GM12864 (cell line): ENCODE measurements at regions not wholly inside any gene's neighbourhood (a gene's known extent, or its start where the extent isn't known, plus 50 kb on each side); places are given as distances from the start of the nearest gene placed in this dataset.

ENCODE experiments used
- DNase-seq: peaks from one replicate; pipeline ENCODE4 v3.0.0-alpha.2; 2011; ENCODE audit warnings: low read depth
- H3K4me3 ChIP-seq: 2 replicates; pipeline ENCODE4 v1.5.1; 2011; ENCODE audit warnings: mild to moderate bottlenecking, low read depth, low read length, control low read depth
- CTCF ChIP-seq: IDR thresholded peaks from 2 replicates; pipeline ENCODE4 v1.5.1; 2011; ENCODE audit warnings: low read depth, mild to moderate bottlenecking, moderate library complexity, low read length, control low read depth, inconsistent platforms; ENCODE audit errors: missing control alignments

DNA sequence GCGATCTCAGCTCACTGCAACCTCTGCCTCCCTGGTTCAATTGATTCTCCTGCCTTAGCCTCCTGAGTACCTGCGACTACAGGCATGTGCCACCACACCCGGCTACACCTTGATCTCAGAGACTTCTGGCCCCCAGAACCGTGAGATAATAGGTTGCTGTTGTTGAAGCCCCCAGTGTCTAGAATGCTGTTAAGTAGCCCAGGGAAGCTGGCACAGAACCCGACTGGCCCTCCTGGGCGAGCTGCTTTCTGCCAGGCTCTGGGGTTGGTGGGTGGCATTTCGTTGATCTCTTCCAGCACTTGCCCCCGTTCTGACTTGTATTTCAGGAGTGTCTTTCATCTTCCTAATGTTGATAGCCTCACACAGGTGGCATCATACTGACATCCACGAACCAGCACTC lies 807.1 kb downstream of the CDH9 start:
- TF ChIP-seq CTCF = no peak
- no peak for DNase-seq
- no peak overlapping the region for H3K4me3 ChIP-seq

DNA sequence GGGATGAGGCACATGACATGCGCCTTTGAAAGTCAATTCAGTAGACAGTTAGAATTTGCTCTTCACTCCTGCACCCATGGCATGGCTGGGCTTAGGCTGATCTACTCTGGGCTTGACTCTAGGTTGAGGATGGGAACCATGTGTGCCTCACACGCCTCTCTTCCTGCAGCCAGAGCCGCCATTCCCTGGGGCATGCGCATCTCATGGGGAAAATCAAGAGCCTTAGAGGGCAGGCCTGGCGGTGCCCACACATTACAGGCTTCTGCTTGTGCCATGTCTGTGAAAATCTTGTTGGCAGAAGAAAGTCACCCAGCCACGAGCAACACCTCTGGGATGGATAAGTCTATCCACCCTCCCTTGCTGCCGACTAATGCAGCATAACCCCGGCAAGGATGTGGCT lies 808.5 kb downstream of the CDH9 start:
- no peak for TF ChIP-seq CTCF
- no peak for DNase-seq
- H3K4me3 ChIP-seq = no peak overlapping the region

GRCh38 chr5:26227245-26227644 lies 811.1 kb downstream of the CDH9 start:
- H3K4me3 ChIP-seq = no peak overlapping the region
- no peak for TF ChIP-seq CTCF
- DNase-seq = no peak

GRCh38 chr5:26205121-26205520 lies 833.3 kb downstream of the CDH9 start:
- no peak overlapping the region for H3K4me3 ChIP-seq
- DNase-seq = no peak
- TF ChIP-seq CTCF = no peak

DNA sequence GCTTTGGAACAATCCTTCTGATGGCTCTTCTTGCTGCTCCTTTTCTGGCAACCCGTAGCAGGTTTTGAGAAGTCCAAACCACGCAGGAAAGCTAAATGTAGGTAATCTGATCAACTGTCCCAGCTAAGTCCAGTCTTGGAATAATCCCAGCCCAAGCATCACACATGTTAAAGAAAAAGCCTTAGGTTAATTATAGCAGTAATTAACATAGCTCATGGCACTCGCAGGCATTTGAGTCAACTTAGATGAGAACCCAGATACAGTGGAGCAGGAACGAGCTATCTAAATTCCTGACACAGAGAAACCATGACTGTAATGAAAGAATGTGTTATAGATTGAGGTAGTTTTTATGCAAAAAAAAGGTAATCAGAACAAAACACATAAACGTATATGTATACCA lies 844.8 kb downstream of the CDH9 start:
- no peak for TF ChIP-seq CTCF
- H3K4me3 ChIP-seq = no peak overlapping the region
- DNase-seq = no peak

- no peak for DNase-seq
- TF ChIP-seq CTCF = no peak
- no peak overlapping the region for H3K4me3 ChIP-seq
These were observed 845.9 kb downstream of the CDH9 start for GRCh38 chr5:26192486-26192885.

DNA sequence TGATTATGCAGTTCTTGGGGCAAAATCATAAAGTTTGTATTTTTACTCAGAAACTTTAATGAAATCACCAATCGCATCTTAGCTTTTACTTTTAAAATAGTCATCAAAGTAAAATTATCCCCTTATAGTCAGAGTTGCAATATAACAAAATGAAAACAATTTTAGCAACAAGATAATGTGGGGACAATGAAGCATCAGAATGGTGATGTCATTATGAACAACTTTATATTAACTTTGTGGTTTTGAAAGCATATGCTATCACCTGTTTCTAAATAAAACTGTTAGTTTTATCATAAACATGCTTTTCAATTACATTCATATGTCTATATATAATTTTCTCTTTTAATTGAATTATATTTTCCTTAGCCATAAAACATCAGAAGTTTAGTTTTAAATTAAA lies 856.8 kb downstream of the CDH9 start:
- H3K4me3 ChIP-seq = no peak overlapping the region
- DNase-seq = no peak
- TF ChIP-seq CTCF = no peak
